Inflammatory macrophage treated with lipopolysaccharide for 4 hours (primary cell): ENCODE measurements at regions not wholly inside any gene's neighbourhood (a gene's known extent, or its start where the extent isn't known, plus 50 kb on each side); places are given as distances from the start of the nearest gene placed in this dataset.
"Not testable (repeated sequence)": the region's sequence is repeated elsewhere in the genome, so short reads cannot be mapped to it uniquely, and the experiment has no call there.

Experiments used
- DNase-seq: peaks from one replicate; pipeline ENCODE4 v3.0.0-alpha.2; 2020

- DNase-seq: not testable (repeated sequence)
Measured at GRCh38 chr4:189848672-189849071, 92.0 kb upstream of the FRG1 start.

DNA sequence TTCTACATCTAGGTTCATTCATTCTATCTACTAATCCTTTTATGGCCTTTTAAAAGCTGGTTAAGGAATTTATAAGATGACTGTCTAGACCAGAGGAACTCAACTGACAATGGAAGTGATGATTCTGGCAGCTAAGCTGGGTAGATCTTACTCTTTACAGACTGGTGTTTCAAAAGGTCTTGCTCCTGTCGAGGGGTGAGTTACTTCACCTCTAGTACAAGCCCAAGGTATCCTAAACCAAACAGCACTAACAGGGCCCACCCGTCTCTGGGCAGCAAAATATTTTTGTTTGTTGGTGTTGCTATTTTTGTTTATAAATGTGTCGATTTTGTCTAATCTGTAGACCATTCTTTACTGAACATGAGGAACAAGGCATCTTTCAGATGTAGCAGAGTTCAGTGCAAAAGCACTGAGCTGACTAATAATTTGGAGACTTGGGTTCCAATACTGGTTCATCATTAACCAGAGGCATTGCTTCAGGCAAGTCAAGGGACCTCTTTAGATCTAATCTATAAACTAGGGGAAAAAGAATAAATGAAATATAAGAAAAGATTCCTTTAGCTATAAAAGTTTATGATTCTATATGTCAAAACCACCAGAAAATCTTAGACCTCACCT lies 90.3 kb upstream of the FRG1 start:
- no peak for DNase-seq

DNA sequence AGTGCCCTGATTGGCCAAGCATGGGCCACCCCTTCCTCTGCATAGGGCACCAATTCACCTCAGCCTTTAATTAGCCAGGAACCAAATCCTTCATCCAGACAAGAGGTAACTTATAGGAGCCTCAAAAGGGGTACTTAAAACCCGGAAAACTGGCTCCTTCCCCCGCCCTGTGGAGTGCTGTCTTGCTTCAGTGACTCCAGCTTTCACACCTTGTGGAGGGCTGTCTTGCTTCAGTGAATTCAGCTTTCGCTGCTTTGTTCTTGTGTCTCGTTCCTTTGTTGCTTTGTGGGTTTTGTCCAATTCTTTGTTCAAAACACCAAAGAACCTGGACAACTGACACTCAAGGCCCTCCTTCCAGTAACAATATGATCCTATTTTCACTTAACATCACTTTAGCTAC lies 82.2 kb upstream of the FRG1 start:
- no peak for DNase-seq

DNA sequence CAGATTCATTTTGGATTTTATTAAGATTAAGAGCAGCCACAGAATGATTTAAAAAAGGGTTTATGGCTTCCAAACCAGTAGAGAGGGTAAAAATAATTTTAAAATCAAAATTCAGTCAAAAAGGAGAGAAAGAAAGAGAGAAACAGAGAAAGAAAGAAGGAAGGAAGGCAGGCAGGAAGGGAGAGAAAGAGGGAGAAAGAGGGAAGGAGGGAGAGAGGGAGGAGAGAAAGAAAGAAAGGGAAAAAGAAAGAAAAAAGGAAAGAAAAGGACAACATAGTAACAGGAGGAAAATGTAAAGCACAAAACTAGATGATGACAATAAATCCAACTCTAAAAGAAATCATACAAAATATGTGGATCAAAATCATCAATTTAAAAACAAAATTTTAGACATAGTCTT lies 79.6 kb upstream of the FRG1 start:
- DNase-seq: no peak

- no peak for DNase-seq
Measured at GRCh38 chr4:189869236-189869635, 71.4 kb upstream of the FRG1 start.

DNA sequence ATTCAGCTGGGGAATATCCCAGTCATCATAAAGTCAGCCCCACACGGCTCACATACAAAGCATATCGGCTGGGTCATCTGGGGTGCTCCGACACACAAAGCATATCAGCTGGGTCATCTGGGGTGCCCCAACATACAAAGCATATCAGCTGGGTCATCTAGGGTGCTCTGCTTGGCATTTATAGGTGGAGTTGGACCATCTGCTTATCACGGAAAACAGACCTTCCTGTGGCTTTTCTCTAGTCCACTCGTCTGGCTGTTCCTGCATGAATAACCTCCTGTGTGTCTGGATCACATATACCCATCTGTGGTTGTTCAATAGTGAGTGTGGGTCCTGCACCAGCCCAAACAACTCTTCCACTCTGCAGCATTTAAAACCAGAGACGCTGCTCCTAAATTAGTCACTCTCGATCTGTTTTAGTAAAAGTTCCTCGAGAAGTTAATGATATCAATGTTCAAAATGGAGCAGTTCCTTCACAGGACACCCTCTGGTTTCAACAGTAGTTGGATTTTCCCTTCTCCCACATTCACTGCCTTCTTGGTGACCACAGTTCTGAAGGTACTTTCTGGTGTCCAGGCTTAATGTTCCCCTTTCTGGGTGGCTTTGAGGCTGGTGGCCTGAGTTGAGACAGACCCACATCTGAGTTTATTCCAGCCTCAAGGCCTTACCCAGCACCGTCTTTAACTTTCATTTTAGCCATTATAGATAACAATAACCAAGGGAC lies 70.0 kb upstream of the FRG1 start:
- no peak for DNase-seq

DNA sequence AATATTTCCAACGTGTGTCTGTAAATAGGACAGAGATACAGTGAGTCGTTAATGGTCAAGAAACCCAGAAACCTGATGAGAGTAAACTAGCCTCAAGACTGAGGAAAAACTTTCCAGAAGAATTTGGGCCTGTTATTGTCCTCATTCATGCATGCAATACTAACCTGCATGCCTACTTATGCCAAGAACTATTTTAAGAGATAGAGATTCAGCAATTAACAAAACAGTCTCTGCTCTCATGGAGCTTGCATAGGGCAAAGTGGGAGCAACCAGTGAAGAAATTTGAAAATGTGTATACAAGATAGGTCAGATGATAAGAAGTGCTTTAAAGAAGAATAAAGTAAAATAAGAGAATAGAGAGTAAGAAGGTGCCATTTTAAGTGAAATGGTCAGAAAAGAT lies 66.1 kb upstream of the FRG1 start:
- no peak for DNase-seq

DNA sequence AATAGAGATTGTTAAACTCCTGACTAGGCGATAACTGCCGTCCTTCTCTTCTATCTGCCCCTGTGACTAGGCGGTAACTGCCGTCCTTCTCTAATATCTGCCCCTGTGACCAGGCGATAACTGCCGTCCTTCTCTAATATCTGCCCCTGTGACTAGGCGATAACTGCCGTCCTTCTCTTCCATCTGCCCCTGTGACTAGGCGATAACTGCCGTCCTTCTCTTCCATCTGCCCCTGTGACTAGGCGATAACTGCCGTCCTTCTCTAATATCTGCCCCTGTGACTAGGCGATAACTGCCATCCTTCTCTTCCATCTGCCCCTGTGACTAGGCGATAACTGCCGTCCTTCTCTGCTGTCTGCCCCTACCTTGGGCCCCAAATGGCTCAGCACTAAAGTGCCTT lies 59.5 kb upstream of the FRG1 start:
- not testable (repeated sequence) for DNase-seq

DNA sequence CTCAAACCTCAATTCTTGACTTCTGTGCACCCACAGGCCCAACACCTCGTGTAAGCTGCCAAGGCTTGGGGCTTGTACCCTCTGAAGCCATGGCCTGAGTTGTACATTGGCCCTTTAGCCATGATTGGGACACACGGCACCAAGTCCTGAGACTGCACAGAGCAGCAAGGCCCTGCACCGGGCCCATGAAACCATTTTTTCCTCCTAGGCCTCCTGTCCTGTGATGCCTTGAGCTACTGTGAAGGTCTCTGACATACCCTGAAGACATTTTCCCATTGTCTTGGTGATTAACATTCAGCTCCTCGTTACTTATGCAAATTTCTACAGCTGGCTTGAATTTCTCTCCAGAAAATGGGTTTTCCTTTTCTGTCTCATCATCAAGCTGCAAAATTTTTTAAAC lies 52.3 kb upstream of the FRG1 start:
- not testable (repeated sequence) for DNase-seq
